ENCODE measurements at regions not wholly inside any gene's neighbourhood (a gene's known extent, or its start where the extent isn't known, plus 50 kb on each side); places are given as distances from the start of the nearest gene placed in this dataset.

DNA sequence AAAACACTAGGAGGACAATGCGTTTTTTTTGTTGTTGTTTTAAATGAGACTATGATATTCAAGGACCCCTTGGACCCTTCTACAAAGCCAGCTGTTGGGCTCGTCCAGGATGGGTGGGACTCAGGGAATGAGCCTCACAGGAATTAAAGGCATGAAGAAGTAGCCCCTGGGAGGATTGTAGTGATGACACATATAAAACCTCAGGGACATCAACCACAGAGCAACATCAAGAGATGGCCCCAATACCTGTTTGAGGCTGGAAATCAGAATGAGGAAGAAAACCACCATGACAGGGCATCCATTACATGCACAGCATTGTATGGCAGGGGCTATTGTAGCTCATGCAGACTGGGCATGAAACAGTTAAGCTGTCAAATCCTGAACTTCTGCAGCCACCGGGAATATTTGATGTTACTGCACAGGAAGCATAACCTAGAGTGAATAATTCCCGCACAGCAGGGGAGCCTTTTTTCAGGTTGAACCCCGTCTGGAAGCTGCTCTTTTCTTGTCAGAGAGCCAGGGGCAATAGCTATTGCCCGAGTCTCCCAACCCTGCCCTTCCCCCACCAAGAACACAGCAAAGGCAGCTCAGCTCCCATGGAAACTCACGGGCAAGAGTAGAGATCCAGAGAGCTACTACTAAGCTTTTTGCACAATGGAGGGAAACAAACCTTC lies 140.2 kb upstream of the FGGY start:
- ATAC-seq (no peak), DNase-seq (no peak)
- intact Hi-C loops (cut with DNase I) = no loop called here
- 27% methylated on average over 5 of the region's 7 CpGs for WGBS (ENCODE audit: insufficient coverage, low coverage, low lambda C conversion rate, missing lambda C conversion rate)
- no peak overlapping the region for H3K4me3 ChIP-seq
- no peaks in the 10 kb centered on the region for H3K27me3 ChIP-seq
- no peaks in the 10 kb centered on the region for H3K36me3 ChIP-seq
- peaks cover 0 to 10% (median 0%) of the 10 kb centered on the region in 4 donors for H3K9me3 ChIP-seq
- TF ChIP-seq POLR2A (IDR thresholded peaks at IDR 0.05) (no peak), CTCF (IDR thresholded peaks at IDR 0.05) (no peak)
- no peak overlapping the region for H3K27ac ChIP-seq
- no peaks in the 10 kb centered on the region for H3K4me1 ChIP-seq

DNA sequence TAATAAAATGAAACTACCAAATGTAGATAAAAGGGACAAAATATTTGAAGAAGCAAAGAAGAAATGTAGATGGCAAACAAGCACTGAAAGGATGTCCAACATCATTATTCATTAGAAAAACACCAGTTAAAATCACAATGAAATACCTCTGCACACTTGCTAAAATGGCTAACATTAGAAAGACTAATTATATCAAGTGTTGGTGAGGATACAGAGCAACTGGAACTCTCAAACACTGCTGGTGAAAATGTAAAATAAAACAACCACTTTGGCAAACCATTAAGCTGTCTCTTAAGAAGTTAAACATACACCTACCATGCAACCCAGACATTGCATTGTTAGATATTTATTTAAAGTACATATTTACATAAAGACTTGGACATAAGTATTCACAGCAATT lies 138.6 kb upstream of the FGGY start:
- Histone ChIP-seq H3K9me3 (peaks cover 0 to 10% (median 0%) of the 10 kb centered on the region in 4 donors), H3K27ac (no peak overlapping the region), H3K36me3 (no peaks in the 10 kb centered on the region), H3K4me1 (no peaks in the 10 kb centered on the region), H3K4me3 (no peak overlapping the region), H3K27me3 (no peaks in the 10 kb centered on the region)
- TF ChIP-seq POLR2A (IDR thresholded peaks at IDR 0.05) = no peak
- no peak for TF ChIP-seq CTCF (IDR thresholded peaks at IDR 0.05)
- intact Hi-C loops (cut with DNase I) = no loop called here
- DNase-seq (no peak), ATAC-seq (no peak)

GRCh38 chr1:59159557-59160203 lies 137.2 kb upstream of the FGGY start:
- H3K4me3 ChIP-seq = no peak overlapping the region
- no peak overlapping the region for H3K27ac ChIP-seq
- no peaks in the 10 kb centered on the region for H3K36me3 ChIP-seq
- DNase-seq (no peak), ATAC-seq (no peak)
- TF ChIP-seq POLR2A (IDR thresholded peaks at IDR 0.05) (no peak), CTCF (IDR thresholded peaks at IDR 0.05) (no peak)
- WGBS (ENCODE audit: insufficient coverage, low coverage, low lambda C conversion rate, missing lambda C conversion rate) = 45% methylated on average over 2 of the region's 3 CpGs
- H3K4me1 ChIP-seq = no peaks in the 10 kb centered on the region
- intact Hi-C loops (cut with DNase I) = no loop called here
- H3K9me3 ChIP-seq = peaks cover 0 to 10% (median 0%) of the 10 kb centered on the region in 4 donors
- H3K27me3 ChIP-seq = no peaks in the 10 kb centered on the region

- Histone ChIP-seq H3K4me1 (no peaks in the 10 kb centered on the region), H3K27me3 (no peaks in the 10 kb centered on the region), H3K9me3 (peaks cover 0 to 10% (median 0%) of the 10 kb centered on the region in 4 donors), H3K27ac (no peak overlapping the region), H3K36me3 (no peaks in the 10 kb centered on the region), H3K4me3 (no peak overlapping the region)
- DNase-seq (no peak), ATAC-seq (no peak)
- no peak for TF ChIP-seq POLR2A (IDR thresholded peaks at IDR 0.05)
- no peak for TF ChIP-seq CTCF (IDR thresholded peaks at IDR 0.05)
- intact Hi-C loops (cut with DNase I) = no loop called here
Observed at GRCh38 chr1:59161136-59161535, 135.8 kb upstream of the FGGY start.
